MM.1S (cell line): ENCODE measurements at regions not wholly inside any gene's neighbourhood (a gene's known extent, or its start where the extent isn't known, plus 50 kb on each side); places are given as distances from the start of the nearest gene placed in this dataset.

Experiments
- DNase-seq: peaks from one replicate; pipeline ENCODE4 v3.0.0-alpha.2; 2015
- H2AFZ ChIP-seq: fragments of 300-600 bp; sonication (generic); 2 replicates; pipeline ENCODE4 v1.6.0; 2016; ENCODE audit warnings: antibody characterized with exemption, low read length
- H3F3A ChIP-seq: fragments of 300-600 bp; sonication (generic); 2 replicates; pipeline ENCODE4 v1.6.1; 2016; ENCODE audit warnings: mild to moderate bottlenecking, antibody characterized with exemption, low read length, moderate library complexity, mixed read lengths; ENCODE audit not compliant: insufficient read depth
- H3K27ac ChIP-seq: fragments of 300-600 bp; sonication (generic); 2 replicates; pipeline ENCODE4 v1.5.1; 2016; ENCODE audit warnings: mild to moderate bottlenecking, low read length
- H3K27me3 ChIP-seq: fragments of 300-600 bp; sonication (generic); replicated peaks from 2 replicates; pipeline ENCODE4 v1.6.0; 2016; ENCODE audit warnings: low read length; ENCODE audit not compliant: insufficient read depth
- H3K36me3 ChIP-seq: fragments of 300-600 bp; sonication (generic); replicated peaks from 2 replicates; pipeline ENCODE4 v1.6.1; 2016; ENCODE audit warnings: mild to moderate bottlenecking, low read length, mixed read lengths; ENCODE audit not compliant: insufficient read depth
- H3K4me1 ChIP-seq: fragments of 300-600 bp; sonication (generic); 2 replicates; pipeline ENCODE4 v1.6.1; 2016; ENCODE audit warnings: low read length, mixed read lengths
- H3K4me2 ChIP-seq: fragments of 300-600 bp; sonication (generic); 2 replicates; pipeline ENCODE4 v1.6.0; 2016; ENCODE audit warnings: low read depth, low read length
- H3K4me3 ChIP-seq: fragments of 300-600 bp; sonication (generic); 2 replicates; pipeline ENCODE4 v1.5.1; 2016; ENCODE audit warnings: low read length, mixed read lengths
- H3K79me2 ChIP-seq: fragments of 300-600 bp; sonication (generic); 2 replicates; pipeline ENCODE4 v1.6.1; 2016; ENCODE audit warnings: mixed run types, low read length, mixed read lengths
- H3K9ac ChIP-seq: fragments of 300-600 bp; sonication (generic); 2 replicates; pipeline ENCODE4 v1.6.1; 2016; ENCODE audit warnings: low read length, mixed read lengths
- H3K9me2 ChIP-seq: fragments of 300-600 bp; sonication (generic); replicated peaks from 2 replicates; pipeline ENCODE4 v1.6.1; 2016; ENCODE audit warnings: mild to moderate bottlenecking, low read length, mixed read lengths; ENCODE audit not compliant: insufficient read depth
- H3K9me3 ChIP-seq: fragments of 300-600 bp; sonication (generic); replicated peaks from 2 replicates; pipeline ENCODE4 v1.6.1; 2016; ENCODE audit warnings: mild to moderate bottlenecking, low read length, mixed read lengths; ENCODE audit not compliant: insufficient read depth
- H4K20me1 ChIP-seq: fragments of 300-600 bp; sonication (generic); 2 replicates; pipeline ENCODE4 v1.6.1; 2016; ENCODE audit warnings: mild to moderate bottlenecking, low read length, moderate library complexity, mixed read lengths; ENCODE audit not compliant: insufficient read depth
- EZH2 ChIP-seq: fragments of 300-600 bp; sonication (generic); optimal IDR thresholded peaks from 2 replicates; pipeline ENCODE3; 2017; ENCODE audit warnings: low read depth, mild to moderate bottlenecking, antibody characterized with exemption, low read length, mixed read lengths
- EZH2phosphoT487 ChIP-seq: fragments of 300-600 bp; sonication (generic); IDR thresholded peaks from 2 replicates; pipeline ENCODE4 v1.6.1; 2018; ENCODE audit warnings: antibody characterized with exemption, low read length
- TF ChIP-seq, protein P1 (sequence below): fragments of 300-600 bp; sonication (generic); IDR thresholded peaks from 2 replicates; pipeline ENCODE4 v1.5.1; 2016; ENCODE audit warnings: antibody characterized with exemption, low read length, mixed read lengths

DNA sequence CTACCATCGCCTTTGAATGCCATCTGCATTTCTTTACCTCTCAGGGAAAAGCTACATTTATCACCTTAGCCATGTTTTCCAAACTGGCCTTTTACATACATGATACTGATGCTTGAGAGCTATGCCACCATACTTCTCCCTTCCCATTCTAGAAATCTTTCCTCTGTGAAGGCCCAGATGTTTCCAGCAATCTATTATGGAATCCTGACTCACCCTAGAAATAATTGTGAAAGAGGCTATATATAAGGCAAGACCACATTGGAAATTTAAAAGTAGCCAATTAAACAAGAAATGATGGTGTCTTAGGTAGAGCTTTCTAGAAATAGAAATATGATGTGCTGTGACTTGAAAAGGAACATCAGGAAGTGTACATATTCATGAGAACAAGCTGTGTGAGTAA lies 389.7 kb downstream of the INHBA start:
- H3K27ac ChIP-seq = no peak overlapping the region
- no peak for TF ChIP-seq EZH2phosphoT487
- TF ChIP-seq EZH2 = no peak
- TF ChIP-seq, protein P1, sequence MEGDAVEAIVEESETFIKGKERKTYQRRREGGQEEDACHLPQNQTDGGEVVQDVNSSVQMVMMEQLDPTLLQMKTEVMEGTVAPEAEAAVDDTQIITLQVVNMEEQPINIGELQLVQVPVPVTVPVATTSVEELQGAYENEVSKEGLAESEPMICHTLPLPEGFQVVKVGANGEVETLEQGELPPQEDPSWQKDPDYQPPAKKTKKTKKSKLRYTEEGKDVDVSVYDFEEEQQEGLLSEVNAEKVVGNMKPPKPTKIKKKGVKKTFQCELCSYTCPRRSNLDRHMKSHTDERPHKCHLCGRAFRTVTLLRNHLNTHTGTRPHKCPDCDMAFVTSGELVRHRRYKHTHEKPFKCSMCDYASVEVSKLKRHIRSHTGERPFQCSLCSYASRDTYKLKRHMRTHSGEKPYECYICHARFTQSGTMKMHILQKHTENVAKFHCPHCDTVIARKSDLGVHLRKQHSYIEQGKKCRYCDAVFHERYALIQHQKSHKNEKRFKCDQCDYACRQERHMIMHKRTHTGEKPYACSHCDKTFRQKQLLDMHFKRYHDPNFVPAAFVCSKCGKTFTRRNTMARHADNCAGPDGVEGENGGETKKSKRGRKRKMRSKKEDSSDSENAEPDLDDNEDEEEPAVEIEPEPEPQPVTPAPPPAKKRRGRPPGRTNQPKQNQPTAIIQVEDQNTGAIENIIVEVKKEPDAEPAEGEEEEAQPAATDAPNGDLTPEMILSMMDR = no peak
- H3K4me1 ChIP-seq = no peaks in the 10 kb centered on the region
- no peak overlapping the region for H3K4me2 ChIP-seq
- H3K79me2 ChIP-seq = no peaks in the 10 kb centered on the region
- no peaks in the 10 kb centered on the region for H3F3A ChIP-seq
- no peak overlapping the region for H2AFZ ChIP-seq
- H3K4me3 ChIP-seq = no peak overlapping the region
- H3K36me3 ChIP-seq = no peaks in the 10 kb centered on the region
- no peak overlapping the region for H3K9ac ChIP-seq
- no peak for DNase-seq
- H3K9me2 ChIP-seq = no peaks in the 10 kb centered on the region
- H4K20me1 ChIP-seq = no peaks in the 10 kb centered on the region
- H3K27me3 ChIP-seq = no peaks in the 10 kb centered on the region
- no peaks in the 10 kb centered on the region for H3K9me3 ChIP-seq

DNA sequence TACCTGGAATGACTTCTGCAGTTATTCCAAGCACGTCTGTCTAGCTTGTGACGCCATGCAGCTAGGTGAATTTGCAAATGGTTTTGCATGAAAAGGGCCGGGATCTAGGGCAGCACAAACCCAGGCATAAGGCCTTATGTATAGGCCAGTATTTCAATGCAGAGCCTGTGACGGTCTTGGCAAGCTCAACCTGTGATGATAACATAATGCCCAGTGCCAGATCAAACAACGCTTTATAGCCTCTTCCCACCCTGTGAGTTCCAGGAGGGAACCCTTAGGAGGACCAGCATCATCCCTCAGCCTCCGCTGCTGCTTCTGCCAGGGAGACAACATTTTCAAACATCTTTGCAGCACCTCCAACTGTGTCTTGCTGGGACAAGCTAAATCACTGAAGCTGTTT lies 390.7 kb downstream of the INHBA start:
- Histone ChIP-seq H3K36me3 (no peaks in the 10 kb centered on the region), H3F3A (no peaks in the 10 kb centered on the region), H3K79me2 (no peaks in the 10 kb centered on the region), H3K4me1 (no peaks in the 10 kb centered on the region), H3K27me3 (no peaks in the 10 kb centered on the region), H4K20me1 (no peaks in the 10 kb centered on the region), H3K4me2 (no peak overlapping the region), H3K9me2 (no peaks in the 10 kb centered on the region), H3K4me3 (no peak overlapping the region), H2AFZ (no peak overlapping the region), H3K9me3 (no peaks in the 10 kb centered on the region), H3K27ac (no peak overlapping the region), H3K9ac (no peak overlapping the region)
- DNase-seq = no peak
- TF ChIP-seq, protein P1 = no peak
- TF ChIP-seq EZH2phosphoT487 (no peak), EZH2 (no peak)

DNA sequence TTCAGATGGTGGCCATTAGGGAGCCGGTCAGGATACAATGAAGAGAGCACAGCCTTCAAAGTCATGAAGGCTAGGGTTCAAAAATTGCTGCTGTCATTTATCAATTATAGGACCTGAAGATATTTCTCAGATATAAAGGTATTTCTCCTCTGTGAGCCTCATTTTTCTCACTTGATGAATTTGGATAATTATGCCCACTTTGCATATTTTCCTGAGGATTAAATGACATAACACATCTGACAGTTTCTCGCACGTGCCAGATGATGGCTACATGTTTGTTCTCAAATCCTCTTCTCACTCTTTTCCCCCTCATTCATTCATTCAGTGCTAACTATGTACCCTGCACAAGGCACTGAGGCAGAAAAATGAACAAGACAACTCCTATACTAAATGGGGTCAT lies 391.6 kb downstream of the INHBA start:
- Histone ChIP-seq H3K36me3 (no peaks in the 10 kb centered on the region), H3K4me2 (no peak overlapping the region), H3K27ac (no peak overlapping the region), H3K4me3 (no peak overlapping the region), H3K9me2 (no peaks in the 10 kb centered on the region), H3K4me1 (no peaks in the 10 kb centered on the region), H3K9me3 (no peaks in the 10 kb centered on the region), H3K9ac (no peak overlapping the region), H2AFZ (no peak overlapping the region), H4K20me1 (no peaks in the 10 kb centered on the region), H3F3A (no peaks in the 10 kb centered on the region), H3K79me2 (no peaks in the 10 kb centered on the region), H3K27me3 (no peaks in the 10 kb centered on the region)
- TF ChIP-seq, protein P1 = no peak
- TF ChIP-seq EZH2phosphoT487 (no peak), EZH2 (no peak)
- DNase-seq = no peak
